NCI-H226 (cell line): ENCODE measurements at regions not wholly inside any gene's neighbourhood (a gene's known extent, or its start where the extent isn't known, plus 50 kb on each side); places are given as distances from the start of the nearest gene placed in this dataset.

Source experiments
- DNase-seq: peaks from one replicate; pipeline ENCODE4 v3.0.0-alpha.2; 2015

DNA sequence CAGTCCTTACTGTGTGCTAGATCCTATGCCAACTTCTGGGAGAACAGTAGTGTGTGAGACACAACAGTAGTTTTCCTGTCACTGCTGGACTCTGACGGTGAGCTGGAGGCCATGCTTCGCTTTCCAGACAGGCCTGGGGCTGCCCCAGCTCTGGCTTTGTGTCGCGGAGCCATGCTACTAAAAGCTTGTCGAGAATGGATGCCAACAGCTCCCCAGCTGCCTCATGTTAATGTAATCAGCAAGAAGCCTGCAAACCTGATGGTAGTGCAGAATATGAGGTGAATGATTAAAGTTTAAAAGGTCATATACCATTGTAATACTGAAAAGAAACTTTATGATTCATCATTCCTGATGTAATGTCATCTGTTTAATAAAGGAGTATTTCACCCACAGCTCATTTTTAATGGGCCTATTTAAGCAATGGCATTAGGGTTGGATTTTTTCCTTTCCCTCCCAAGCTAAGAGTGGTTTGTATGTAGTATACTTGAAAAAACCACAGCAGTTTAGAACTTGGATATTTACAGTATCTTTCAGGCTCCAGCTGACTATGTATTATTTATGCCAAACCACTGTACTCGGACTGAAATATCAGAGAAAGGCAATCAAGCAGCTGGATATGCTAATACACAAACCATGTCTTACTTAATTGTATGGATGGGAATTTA is 343.0 kb downstream of the NUF2 start:
- DNase-seq = no peak

DNA sequence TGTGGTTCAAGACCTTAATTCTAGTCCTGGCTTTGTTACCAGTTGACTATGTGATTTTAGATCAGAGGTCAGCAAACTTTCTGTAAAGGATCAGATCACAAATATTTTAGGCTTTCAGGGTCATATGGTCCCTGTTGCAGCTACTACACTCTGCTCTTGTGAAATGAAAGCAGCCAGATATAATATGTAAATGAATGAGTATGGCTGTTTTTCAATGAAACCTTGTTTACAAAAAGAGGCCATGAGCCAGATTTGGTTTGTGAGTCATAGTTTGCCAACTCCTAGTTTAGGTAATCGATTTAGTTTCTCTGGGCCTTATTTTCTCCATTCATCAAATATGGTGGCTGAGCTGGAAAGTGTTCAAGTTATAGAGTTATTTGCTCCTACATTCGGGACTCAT is 346.7 kb downstream of the NUF2 start:
- no peak for DNase-seq

DNA sequence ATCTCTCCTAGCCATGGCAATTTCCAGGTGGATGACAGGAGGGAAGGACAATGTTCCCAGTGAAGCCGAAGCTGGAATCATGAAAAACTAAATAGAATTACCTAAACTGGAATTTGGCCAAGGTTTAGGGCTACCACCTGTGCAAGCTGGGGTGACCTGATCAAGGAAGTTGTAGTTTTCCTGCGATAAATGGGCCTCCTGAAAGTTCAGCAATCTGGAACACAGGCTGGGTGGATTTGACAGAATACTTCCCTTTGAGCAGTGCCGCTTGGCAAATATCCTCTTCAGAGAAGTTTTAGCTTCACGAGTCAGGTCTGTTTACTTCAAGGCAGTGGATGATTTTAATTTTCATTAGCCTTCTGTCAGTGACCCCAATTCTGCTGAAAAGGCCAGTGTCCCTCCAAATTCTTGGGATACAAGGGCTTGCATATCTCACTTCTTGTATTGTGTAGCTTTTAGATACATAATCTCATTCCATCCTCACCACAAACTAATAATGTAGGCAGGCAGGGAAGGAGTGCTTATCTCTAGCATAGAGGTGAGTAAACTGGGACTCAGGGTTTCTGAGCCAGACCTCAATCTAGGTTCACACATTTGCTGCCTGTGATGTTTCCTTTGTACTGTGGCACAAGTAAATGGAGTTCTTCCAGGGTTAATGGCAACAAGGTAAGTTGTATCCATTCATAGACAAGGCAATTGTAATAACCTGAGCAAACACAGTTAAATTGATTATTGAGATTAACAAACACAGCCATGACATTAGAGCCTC is 349.4 kb downstream of the NUF2 start:
- no peak for DNase-seq

DNA sequence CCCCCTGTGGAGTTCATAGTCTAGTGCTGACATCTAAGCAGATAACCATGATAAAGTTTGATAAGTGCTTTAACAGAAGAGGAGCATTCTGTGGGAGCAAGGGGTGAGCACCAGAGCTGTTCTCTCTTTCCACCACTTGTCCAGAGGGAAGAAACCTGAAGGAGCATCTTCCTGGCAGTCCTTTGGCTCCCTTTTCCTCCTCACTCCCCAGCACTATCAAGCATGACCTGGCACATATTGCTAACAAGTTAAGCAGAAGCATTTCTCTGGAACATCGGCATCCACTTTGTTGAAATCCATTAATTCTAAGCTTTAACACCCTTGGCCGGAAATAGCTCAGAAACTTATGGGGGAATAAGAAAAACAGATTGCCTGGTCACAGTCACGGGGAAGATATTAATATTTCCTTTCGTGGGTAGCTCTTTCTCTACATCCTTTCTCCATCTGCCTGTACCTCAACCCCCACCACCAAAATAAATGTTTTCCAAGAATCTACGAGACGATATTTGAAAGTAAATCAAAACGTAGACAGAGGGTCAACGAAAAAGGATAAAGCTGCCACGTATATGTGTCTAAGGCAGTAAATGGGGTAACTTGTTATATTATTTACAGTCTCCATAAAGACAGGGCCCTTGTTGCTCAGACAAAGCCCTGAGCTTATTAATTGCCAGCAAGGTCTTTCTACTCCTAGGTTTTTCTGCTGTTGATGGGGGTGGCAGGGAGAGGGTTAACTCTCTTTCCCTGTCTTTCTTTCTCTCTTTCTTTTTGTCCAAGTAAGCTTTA is 351.4 kb downstream of the NUF2 start:
- no peak for DNase-seq

DNA sequence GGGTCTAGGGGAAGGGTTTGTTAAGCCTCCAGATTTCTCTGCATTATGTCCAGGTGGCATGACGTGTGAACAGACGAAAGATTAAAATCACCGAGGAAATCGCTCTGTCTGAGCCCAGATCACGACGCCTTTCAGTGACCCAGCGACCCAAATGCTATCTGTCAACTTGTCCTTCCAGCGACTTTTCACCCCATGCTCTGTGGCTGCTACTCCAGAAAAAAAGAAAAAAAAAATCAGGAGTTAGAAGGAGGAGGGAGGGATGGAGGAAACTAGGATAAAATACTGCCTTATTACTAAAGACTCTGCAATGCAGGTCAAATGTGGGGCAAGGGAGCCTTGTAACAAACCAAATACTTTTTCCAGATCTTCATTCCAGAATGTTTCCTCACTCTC is 352.0 kb downstream of the NUF2 start:
- no peak for DNase-seq

DNA sequence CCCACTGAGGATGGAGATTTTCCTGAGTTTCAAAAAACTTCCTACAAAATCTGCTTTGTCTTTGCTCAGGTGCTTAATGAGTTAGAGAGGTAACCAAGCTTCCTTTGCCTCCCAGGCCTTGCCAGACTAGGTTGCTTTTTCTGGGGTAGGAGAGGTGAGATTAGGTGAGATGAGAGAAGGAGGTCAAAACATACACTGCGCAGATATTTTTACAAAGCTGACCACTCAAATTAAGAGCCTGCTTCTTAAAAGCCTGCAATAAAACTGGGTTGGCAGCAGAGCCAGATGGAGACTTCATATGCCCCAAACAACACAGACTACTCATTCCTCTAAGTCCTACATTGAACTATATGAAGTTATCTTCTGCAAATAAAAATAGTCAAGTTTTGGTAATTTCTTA is 352.5 kb downstream of the NUF2 start:
- DNase-seq = no peak

DNA sequence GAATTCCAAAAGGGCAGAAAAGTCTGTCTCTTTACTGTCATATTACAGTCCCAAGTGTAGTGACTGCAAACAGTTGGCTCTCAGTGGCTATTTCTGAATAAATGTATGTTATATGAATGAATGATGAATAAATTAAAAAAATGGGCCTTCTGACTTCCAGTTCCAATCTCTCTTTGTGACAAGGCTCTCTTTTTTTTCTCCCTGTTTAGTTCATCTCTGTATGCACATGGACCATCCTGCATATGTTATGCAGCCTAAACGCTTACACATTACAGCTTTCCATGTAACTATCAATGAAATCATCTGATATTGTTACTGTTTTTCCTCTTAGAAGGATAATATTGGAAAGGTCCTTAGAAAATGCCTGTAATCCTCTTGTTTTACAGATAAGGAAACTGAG is 363.0 kb downstream of the NUF2 start:
- DNase-seq = no peak

DNA sequence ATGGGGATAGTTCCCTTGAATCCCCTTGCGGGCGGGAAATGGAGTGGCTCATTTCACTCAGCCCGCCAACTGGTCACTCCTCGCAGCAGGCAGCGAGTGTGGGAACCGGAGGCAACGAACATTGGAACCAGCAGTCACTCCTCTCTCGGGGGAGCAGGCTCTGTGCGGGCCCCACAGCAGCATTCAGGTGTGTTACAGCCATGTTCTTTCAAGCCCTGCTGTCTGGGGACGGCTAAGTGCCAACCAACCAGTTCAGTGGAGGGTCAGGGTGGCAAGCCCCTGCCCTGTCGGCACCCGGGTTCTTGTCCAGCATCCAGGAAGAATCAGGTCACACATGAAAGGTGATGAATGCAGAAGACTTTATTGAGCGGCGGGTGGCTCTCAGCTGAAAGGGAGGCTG is 370.5 kb downstream of the NUF2 start:
- DNase-seq = no peak

DNA sequence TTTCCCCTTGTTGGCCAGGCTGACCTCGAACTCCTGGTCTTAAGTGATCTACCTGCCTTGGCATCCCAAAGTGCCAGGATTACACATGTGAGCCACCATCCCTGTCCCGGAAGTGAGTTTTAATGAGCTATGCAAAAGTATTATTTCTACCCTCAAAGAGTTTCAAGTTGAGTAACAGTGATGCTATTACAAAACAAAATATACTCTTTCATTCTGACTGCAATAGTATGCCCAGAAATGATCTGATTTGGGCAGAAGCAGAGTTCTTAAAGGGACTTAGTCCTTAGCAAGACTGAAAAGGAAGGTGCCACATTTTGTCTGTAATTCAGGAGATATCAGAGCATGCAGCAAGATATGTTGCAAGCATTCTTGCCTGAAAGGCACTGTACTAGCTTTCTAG is 375.4 kb downstream of the NUF2 start:
- DNase-seq = no peak

DNA sequence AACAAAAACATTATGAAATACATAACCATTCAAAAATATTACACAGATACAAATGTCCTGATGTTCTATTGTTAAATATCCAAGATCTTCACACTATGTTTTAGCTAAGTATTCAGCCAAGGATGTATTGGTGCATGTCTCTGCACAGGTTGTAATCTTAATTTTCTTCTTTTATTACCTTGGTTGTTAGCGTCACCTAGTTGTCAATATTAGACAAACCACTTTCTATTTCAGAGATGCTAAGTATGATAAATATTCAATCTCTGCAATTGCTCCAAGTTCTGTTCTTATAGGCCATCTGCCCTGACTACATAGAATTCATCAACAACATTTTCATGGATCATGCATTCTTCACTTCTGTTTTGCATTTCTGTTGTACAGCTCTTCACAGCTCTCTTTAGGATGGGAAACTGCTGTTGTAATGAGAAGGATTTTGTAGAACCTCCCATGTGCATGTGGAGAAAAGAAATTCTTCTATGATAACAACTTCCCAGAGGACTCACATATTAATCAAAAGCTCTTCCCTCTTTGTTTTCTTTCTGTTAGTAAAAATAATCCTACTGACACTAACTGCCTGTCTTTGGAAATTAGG is 380.1 kb downstream of the NUF2 start:
- DNase-seq = no peak

DNA sequence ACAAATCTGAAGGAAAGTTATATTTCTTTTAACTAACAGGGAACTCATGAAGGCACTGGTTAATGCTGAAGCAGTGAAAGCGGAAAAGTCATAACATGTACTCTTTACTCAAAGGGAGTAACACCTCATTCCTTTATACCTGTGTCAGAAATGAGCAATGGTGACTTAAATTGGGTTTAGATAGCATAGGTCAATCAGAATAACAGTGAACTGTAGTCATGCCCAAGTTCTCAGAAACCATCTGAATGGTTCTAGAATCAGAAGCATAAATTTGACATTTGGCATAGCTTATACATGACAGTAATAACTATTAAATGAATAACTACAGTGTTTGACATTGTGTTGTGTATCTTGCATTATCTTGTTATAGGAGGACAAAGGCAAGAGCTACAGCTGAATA is 382.0 kb downstream of the NUF2 start:
- no peak for DNase-seq

DNA sequence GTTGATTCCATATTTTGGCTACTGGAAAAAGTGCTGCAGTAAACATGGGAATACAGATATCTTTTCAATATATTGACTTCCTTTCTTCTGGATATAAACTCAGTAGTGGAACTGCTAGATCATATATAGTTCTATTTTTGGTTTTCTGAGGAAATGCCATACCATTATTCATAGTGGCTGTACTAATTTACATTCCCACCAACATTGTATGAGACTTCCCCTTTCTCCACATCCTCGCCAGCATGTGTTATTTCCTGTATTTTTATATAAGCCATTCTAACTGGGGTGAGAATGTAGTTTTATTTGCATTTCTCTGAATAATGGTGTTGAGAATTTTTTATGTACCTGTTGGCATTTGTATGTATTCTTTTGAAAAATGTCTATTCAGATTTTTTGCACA is 385.2 kb downstream of the NUF2 start:
- no peak for DNase-seq

DNA sequence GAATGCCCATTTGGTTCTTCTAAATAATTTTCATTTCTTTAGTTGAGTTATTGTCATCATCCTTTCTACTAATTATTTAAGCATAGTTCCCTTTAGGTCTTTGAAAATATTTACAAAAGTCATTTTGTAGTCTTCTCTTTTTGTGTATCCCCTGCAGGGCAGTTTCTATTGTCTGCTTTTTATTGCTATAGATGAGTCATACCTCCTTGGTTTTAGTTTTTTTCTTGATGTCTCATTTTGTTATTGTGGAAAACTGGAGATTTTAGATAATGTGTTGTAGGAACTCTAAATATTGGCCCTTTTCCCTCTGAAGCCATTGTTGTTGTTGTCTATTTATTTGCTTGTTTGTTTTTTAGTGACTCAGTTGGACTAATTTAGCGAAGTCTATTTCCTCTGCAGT is 387.9 kb downstream of the NUF2 start:
- DNase-seq = no peak

DNA sequence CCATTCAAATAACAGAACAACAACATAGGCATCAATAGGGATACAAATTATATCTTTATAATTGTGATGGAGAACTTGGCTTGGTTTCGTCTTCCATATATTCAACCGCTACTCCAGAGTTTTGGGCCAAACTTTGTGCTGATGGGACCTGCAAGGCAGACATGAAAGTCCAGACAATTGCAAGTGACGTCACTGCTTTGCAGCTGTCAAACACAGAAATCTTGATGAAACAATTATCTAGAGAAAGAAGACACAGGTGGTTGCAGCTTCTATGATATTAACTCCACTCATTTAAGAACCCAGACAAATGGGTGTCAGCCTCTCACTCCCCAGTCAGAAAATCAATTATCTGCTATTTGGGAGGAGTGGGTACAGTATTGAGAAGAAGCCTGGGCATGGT is 390.6 kb downstream of the NUF2 start:
- no peak for DNase-seq

DNA sequence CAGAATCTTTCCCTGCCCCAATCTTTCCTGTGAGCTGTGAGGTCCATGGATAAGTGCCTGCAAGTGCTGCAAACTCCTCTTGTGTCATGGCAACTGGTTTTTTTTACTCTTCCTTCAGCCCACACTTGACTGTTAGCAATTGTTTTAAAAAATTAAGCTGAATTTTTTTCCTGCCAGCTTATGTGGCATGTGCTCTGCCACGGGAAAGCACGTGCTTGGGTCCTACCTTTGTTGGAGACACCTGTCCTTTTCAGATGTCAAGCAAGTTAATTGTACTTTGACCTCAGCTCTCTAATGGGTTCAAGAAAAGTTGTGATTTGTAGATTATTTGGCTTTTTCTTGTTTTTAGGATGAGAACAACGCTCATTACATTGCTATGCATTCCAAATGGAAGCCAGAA is 398.5 kb downstream of the NUF2 start:
- DNase-seq = no peak

DNA sequence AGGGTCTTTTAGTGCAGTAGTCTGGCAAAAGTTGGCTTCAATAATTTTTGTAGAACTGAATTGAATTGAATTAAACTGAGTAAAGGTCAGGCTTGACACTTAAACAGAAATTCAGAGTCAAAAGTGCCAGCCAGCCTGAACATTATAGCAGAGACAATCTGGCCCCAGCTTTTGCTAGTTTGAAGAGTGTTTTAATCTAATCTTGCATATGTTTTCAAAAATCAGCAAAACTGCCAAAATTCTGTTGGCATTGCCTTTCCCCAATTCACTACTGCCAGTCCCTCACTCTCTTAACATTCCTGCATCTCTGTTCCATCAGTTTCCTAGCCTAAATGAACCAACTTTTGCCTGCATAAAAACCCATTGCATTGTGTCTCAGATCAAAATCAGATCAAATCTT is 403.8 kb downstream of the NUF2 start:
- no peak for DNase-seq

DNA sequence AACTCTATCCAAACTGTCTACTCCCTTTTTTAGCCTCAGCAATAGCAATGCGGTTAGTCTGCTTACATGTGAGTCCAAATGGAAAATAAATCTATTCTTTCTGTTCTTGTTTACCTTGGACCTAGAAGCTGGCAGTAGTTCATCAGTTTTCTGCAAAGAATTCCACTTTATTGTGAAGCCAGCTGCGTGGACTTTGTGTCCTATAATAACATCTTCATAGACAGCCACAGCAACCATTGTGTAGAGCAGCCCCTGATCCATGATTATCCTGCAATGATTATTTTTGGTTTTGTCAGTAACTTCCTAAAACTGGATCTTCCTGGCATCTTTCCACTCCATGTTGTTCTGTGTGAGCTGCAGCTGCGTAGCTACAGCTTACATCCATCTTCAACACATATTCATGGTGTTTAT is 408.7 kb downstream of the NUF2 start:
- no peak for DNase-seq

DNA sequence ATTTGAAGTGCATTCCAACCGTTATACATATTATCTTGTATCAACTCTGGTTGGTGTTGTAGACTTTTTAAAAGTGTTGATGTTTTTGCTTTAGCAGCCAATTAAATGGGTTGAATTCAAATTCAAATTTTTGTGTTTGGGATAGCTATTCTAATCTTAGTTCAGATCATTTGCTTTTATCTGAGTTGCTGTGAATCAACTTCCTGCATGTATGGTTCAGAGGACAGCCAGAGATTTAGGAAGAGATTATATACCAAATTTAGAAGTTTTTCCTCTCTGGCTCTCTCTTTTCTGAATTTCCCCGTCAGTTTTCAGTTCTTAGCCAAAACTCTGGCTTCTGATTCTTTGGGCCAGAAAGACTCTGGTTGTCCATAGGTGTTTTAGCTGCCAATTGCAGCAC is 415.5 kb downstream of the NUF2 start:
- no peak for DNase-seq

DNA sequence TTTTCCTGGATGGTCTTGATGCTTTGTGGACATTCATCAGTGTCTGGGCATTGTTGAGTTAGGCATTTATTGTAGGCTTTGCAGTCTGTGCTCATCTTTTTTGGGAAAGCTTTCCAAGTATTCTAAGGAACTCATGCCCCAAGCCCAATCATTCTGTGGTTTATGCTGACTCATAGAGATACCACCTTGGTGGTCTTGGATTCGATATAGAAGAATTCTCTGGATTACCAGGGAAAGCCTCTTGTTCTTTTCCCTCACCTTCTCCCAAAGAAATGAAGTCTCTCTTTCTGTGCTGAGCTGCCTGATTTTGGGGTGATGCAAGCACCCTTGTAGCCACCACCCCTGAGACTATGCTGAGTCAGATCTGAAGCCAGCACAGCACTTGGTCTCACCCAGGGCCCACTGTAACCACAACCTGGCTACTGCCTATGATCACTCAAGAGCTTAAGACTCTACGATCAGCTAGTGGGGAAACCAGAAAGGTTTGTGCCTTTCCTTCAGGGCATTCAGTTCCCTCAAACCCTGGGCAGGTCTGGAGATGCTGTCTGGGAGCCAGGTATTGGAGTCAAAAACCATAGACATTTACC is 422.6 kb downstream of the NUF2 start:
- DNase-seq = no peak

DNA sequence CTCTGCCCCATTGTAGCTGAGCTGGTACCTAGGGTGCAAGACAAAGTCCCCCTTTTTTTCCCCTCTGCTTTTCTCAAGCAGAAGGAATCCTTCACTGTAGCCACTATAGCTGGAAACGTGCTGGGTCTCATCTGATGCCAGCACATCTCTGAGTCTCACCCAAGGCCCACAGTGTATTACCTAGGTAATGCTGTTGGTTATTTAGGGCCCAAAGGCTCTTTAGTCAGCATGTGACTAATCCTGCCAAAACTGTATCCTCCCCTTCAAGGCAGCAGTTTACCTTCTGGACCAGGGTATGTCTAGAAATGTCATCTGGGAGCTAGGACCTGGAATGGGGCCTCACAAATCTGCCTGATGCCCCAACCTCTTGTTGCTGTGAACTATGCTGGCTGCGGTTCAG is 423.4 kb downstream of the NUF2 start:
- no peak for DNase-seq

DNA sequence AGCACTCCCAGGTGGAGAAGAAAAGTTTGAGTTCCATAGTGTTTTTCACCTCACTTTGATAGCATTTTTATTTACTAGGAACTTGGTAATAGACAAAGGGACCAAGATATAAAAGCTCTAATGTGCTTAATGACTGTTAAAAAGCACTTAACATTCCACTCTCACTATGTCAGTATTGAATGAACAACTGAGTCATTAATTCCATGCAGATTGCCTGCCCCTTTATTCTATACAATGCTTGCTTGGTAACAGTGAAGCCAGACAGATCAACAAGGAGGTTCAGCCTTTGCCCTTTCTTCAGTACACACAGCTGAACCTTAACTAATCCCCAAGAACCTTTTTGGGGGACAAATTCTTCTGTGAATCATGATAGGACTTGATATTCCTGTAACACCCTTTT is 425.5 kb downstream of the NUF2 start:
- no peak for DNase-seq

DNA sequence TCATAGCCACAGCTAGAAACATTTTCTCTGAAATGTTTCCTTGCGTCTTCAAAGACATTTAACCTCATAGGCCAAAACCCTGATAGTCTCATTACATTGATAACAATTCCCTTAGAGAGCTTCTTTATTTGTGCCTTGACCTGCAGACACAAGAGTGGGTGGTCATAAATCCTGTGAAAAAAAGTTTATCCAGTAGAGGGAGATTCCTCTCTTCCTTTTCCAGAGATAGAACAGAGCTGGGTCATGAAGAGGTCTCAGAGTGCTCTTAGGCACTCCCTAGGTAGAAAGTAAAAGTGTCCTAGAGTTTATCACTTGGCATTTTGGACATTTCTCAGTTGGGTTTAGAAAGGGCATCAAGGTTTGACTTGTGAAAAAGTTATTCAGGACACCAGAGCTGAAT is 426.1 kb downstream of the NUF2 start:
- no peak for DNase-seq

DNA sequence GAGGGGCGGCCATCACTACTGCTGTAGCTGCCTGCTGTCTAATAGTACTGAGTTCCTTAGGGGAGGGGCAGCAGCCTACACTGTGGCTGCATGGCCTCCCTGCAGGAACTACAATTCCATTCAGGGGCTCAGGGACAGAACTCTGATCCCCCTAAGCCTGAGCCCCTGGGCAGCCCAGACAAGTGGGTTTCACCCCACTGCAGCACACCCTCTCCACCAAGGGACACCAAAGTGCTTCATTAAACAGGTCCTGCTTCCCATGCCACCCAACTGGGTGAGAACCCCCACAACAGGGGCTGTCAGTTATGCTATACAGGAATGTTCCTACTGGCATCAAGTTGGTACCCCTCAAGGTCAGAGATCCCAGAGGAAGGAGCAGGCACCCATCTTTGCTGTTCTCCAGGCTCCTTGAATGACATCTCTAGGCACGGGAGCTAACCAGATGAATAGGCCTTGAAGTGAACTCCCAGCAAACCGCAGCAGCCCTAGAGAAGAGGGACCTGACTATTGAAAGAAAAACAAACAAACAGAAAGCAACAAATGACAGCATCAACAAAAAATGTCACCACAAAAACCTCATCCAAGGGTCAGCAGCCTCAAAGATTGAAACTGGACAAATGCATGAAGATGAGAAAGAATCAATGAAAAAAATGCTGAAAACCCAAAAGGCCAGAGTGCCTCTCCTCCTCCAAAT is 437.4 kb downstream of the NUF2 start:
- DNase-seq = no peak
